Dermis blood vessel endothelial cell (primary cell): ENCODE measurements at regions not wholly inside any gene's neighbourhood (a gene's known extent, or its start where the extent isn't known, plus 50 kb on each side); places are given as distances from the start of the nearest gene placed in this dataset.

Source experiments
- DNase-seq: peaks from one replicate; pipeline ENCODE4 v3.0.0; 2010

DNA sequence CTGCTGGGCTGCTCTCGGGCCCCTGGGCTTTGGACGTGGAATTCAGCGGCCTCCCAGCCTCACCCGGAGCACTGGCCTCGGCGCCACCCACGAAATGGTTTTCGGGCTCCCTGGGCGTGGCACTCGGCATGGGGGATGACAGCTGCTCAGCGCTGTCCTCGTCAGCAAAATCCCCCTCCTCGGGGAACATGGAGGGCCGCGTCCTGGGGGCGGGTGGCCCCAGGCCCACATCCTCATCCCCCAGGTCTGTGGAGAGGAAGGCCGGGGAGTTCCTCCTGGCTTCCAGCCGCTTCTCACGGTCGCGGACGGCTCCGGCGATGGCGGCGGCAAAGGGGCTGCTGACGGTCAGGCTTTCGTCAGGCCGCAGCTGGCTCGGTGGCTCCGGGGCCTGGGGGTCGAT is 88.4 kb downstream of the CTTN start:
- DNase-seq, result no peak

DNA sequence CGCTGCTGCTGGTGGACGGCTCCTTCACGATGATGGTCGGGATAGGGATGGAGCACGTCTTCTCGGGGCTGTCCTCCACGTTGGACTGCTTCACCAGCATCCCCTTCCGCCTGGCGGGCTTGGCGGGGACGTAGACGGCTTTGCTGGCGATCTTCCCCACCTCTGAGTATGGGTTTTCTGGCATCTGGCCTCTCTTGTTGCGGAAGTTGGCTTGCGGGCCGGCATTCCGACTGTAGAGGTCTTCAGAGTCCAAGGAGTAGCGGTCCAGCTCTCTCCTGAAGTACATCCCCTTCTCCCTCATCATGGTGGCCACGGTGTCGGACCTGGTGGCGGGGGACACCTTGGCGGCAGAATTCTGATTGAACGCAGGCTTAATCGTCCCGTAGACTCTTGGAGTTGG is 88.8 kb downstream of the CTTN start:
- DNase-seq, result no peak

DNA sequence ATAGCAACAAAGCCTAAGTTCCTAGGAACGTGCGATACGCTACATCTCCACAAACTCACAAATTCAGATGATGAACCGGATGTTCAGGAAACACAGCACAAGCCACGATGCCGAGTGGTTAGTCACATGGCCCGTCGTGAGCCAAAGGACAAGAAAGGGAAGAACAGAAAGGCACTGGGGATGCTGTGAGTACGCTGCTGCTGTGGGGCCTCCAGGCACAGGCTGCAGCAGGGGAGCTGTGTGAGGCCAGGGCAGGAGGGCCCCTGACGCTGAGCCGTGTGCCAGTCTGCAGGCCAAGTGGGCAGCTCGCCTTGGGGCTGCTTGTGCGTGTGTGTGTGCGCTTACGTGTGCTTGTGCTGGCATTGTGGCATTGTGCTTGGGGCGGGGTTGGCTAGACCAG is 89.4 kb downstream of the CTTN start:
- no peak for DNase-seq

DNA sequence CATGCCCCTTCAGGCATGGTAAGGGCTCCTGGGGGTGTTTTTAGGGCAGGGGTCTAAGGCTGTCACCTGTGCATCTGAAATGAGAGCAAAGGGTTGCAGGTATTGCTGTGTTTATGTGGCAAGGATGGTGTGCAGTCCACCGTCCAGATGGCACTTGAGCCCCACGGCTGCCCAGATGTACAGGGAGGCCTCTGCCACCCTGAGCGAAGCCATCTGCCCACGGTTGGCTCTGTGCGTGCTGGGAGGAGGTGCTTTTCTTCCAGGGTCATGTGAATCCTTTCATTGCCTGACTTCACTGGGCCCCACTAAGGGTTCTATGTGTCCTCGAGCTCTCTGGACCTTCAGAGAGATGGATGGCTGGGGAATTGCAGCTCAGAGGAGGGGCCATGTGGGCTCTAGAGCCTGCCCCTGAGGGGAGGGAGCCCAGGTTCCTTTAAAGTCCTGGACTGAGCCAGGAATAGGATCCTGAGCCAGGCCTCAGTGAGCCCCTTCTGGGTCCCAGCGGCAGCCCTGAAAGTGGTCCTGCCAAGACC is 89.9 kb downstream of the CTTN start:
- DNase-seq, result no peak

DNA sequence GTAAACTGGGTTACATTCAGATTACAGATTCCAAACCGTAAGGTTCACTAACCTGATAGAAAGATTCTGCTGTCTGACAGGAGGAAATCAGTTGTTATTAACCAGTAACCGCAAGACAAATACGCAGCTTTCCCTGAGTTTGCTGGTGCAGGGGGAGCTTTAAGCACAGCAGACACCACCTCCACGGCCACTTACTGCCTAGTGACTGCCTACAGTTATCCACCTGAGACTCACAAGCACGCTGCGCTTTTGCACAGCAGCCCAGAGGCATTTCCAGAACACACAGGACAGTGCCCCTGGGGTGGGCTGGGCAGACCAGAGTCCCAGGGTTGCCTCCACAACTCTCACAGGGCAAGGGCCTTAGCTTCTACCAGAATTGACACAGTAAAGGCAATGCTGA is 90.9 kb downstream of the CTTN start:
- DNase-seq, result no peak

DNA sequence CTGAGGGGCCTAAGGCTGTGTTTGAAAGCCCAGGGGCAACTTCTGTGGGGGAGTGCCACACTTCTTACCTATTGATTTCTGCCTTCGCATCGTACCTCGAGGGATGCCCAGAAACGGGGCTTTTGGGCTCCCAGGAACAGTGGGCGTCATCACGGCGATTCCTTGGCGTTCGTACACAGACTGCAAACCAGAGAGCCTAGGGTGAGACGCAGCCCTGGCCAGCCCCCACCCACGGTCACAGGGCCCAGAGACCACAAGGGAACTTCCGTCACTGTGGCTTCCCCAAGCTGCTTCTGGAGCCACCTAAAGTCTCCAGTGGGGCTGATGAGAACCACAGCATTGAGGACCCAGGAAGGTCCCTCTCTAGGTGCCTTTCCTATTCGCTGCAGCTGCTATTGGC is 91.9 kb downstream of the CTTN start:
- DNase-seq, result no peak

DNA sequence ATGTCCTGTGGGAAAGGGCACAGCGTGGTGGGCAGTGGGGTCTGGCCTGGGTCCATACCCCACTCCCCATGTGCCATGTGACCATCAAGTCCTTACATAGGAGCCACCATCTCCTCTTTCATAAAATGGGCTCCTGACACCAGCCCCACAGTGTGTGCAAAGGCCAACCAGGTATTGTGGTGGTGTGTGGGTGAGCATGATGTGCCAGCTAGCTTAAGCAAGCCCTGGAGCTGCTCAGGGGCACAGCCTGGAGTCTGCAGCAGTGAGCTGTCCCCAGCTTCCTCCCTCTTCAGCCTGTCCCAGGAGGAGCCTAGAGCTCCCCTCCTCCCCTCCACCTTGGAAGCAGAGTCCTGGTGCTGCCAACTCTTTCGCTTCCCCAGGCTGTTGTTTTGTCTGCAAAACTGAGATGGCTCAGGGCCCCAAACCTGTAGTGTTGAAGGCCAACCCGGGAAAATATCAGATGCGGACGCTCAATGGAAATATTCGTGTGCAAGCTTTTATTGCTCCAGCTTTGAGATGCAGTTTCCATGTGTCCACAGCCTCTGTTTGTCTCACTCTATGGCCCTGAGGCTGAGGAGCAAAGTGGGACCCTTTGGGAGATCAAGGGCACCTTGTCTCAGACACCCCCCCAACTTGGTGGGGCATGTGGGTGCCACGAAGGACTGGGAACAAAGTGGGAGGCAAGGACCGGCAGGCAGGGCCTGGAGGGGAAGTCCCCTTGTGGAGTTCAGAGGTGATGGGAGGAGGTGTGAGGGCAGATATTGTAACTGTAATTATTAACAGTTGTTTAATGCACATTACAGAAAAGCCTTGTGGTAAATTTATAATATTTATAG is 92.6 kb downstream of the CTTN start:
- DNase-seq, result no peak

DNA sequence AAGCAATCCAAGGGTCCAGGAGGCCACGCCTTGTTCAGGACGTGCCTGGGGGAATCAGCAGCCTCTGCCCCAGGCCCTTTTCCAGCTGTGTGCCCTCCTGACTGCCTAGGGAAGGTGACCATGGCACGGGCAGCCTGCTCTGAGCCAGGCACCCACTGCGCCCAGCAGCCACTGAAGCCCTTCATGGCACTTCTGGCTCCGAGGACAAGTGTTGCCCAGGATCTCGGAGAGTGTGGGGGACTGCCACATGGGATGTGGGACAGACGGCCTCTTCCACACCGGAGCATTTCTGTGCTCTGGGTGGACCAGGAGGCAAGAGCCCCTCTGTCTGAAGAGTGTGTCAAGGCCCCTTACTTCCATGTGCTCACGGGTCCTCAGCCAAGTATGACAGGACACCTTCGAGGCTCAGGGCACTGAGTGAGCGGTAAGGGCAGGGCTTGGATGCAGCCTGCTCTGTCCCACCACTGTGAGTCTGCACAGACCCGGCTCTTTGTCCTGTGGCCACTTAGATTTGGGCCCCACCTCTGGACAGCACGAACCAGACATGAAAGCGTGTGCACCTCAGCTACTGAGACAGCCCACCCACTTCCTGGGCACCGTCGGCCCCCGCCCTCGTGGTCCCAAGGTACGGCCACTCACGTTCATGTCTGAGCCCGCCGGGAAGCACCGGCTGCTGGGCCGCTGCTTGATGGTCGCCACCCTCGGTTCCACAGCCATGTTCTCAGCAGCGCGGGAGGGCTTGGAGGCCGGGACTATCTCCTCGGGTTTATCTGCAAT is 93.6 kb downstream of the CTTN start:
- DNase-seq, result no peak

DNA sequence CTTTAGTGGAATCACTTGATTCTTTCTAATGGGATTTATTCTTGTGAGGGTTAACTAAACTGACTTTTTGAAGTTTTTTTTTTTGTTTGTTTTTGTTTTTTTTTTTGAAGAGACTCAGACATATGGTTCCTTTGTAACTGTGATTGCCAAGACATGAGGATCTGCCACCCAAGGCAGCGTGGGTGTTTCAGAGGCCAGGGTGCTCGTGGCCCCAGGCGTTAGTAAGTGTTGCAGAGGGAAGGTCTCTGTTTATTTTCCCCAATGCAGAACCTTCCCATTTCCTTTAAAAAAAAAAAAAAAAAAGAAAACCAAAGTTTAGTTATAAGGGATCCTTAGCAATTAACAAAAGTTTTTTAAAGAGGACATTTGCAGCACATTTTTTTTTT is 94.8 kb downstream of the CTTN start:
- no peak for DNase-seq

DNA sequence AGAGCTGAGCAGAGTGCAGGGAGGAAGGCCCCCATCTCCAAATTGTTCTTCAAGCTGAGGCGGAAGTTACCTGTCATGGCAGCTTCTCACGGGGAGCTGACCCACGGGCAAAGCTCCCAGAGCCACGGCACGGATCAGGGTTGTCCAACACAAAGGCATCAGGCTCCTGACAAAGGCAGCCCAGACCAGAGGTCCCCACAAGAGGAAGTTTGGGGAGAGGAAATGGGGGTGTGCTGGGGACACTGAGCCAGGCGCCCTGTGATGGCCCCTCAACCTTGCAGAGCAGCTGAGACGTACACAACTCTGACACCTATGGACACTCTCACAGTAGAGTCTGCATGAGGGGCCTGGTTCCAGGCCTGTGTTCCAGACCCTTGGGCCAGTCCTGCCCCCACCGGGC is 95.6 kb downstream of the CTTN start:
- no peak for DNase-seq

DNA sequence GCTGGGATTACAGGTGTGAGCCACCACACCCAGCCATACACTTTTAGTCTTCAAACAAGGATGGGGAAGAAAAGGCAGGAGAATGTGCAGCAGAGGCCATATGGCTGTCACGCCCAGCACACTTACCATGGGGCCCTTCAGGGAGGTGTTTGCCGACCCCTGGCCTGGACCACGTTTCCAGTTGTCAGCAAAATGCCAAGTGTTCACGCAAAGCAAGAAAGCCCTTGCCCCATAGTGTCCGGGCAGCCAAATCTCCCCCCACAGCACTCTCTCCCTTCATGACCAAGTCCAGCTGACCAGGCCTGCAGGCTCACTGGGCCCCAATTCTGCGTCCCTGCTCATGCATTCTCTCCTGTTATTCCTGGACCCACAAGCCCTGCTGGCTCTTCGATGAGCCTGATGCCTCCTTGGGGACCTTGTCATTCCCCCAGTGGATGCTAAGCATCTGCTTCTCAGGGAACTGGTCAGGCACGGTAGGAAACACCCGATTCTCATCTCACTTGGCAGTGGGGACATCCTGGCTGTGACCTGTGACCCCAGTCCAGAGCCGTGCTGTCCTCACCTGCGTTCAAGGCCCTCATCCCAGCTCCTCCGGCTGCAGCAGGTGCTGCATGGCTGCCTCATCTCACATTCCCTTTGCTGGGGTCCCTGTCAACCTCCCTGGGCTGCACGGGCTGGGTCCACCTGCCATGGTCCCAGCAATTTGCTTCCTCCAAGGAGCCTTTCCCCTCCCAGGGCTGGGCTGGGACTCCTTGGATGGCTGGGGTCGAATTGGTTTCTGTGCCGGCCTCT is 96.4 kb downstream of the CTTN start:
- no peak for DNase-seq

DNA sequence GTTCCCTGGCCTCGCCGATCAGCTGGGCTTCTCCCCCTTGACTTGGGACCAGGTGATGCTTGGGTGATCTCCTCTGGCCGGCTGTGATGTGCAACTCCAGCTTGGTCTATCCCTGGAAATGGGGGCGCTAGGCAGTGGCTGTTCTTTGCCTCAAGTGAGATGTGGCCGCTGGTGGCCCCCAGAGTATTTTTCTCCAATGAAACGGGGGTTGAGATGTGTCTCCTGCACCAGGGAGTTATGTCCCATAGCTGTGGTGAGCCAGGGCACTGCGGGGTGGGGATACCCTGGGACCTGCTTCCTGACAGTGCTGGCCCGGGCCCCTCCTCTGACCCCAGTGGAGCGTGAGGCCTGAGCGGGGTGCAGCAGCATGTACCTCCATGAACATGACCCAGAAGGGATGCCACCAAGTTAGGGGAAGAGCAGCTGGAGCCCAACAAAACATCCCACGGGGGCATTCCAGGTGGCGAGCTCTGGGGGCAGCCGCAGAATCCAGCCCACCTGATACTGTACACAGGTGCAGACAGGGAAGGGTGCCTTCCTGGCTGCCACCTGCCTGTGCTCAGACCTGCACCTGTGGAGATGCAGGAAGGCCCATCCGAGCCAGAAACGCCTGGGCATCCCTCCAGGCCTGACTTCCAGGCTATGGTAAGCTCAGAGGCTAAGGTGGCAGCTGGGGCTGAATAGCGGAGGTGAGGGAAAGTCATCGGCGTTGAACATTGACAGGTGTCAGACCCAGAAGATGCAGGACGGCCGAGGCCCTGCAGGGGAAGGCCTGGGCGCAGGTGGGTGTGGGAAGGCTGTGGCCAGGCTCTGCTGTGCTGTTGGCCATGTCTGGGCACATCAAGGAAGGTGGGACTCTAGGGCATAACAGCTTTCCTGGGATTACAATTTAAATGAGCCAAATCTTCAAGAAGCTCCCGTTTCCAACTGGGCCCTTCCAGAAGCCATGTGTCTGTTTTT is 97.3 kb downstream of the CTTN start:
- no peak for DNase-seq

DNA sequence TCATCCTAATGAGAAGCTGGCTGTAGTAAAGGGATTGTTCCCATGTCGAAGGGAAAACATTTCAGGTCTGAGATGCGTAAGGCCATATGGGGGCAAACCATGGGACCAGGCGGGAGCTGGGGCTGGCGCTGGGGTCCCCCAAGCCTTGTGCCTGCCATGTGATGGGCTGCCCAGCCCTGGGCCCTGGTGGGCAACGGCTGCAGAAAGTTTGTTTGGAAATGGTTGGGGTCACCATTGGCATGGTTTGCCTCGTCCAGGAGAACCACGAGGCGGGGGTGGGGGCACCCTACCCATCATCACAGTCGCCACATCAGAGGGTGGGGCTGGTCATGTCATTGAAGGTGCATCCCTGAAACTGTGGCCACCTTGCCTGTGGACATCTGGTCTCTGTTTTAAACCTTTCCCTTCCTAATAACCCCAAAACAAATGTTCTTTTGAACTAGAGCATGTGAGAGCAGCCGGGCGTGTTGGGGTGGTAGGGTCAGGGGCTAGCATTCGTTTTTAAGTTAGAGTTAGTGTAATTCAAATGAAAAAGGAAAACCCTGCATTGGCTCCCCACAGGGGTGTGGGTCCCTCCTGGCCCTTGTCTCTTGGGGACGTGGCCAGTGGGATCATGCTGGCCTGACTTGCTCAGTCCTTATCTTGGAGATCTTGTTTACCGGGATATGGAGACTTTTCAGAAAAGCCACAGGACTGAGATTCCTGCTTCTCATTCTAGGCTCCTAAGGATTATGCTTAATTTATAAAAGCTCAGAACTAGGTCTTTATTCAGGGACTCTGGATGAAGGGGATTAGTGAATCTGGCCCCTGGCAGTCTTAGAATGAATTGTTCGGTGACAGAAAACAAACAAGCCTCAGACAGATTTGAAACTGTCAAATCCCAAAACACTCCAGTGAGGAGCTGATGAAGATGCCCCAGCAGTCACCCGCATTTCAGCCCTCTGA is 98.5 kb downstream of the CTTN start:
- no peak for DNase-seq

DNA sequence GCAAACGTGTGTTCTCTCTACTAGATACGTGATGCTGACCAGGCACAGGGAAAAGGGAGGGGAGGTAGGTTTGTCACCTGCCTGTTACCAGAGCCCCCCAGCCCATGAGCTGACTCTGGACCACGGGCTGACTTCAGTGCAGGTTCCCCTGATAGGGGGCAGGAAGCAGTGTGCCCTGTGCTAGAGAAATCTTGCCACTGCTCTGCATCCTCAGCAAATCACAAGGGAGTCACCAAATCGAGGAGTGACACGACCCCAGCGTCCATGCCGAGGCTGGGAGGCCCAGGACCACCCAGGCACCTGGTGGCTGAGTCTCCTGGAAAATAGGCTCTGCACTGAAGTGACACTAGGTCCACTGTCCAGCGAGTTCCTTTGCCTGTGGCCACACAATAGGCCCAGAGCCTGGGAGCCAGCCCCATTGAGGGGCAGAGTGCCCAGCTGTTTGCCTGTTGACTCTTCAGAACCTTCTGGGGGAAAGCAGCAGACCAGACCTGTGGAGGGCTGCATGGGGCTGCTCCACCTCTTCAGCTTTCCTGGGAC is 99.3 kb downstream of the CTTN start:
- no peak for DNase-seq

DNA sequence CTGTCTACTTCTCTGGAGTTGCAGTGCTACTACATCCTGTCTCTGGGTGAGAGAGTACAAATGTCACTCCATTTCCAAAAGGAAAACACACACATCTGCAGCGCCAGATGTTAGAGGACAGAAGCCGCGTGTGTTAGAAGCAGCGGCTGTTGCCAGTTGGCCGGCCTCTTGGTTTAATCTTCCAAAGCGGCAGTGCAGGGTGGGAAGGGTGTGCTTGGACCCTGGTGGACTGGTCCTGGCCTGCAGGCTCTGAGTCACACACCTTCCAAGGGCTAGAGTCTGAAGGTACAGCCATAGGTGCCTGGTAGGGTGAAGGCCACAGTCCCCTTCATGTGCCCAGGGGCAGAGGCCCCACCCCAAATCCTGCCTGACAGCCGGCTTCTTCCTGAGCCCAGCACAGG is 99.8 kb downstream of the CTTN start:
- no peak for DNase-seq

DNA sequence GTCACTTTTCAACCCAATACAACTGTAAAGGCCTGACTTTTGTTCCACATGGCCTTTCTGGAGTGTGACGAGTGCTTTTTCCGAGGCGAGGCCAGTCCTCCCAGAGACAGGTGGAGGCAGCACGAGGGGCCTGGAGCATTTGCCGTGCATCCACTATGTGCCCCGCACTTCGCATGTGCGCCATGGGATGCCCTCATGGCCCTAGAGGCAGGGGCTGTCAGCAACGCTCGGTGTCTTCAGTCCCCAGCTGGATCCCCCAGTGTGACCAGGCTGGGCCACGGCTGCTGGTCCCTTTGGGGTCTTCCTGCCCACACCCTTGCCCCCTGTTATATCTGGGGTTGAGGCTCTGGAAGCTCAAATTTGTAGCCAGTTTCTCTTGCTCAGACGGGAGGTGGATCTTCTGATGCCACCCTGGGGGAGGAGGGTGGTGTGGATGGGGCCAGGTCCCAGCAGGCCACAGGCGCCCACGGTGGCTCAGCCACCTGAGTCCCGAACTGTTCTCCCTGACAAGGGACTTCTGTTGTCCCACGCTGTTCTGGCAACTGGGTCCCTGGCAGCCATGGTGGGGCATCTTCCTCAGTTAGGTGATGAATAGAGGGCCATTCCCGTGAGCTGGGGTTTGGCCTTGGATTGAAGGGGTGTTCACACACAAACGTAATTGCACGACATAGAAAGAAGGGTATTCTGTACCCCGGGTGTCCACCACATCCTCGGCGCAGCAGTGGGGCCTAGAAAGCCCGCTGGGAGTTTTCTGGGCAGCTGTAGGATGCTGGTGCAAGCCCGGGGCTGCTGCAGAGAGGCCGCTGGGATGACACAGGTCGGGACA is 100.9 kb downstream of the CTTN start:
- no peak for DNase-seq

DNA sequence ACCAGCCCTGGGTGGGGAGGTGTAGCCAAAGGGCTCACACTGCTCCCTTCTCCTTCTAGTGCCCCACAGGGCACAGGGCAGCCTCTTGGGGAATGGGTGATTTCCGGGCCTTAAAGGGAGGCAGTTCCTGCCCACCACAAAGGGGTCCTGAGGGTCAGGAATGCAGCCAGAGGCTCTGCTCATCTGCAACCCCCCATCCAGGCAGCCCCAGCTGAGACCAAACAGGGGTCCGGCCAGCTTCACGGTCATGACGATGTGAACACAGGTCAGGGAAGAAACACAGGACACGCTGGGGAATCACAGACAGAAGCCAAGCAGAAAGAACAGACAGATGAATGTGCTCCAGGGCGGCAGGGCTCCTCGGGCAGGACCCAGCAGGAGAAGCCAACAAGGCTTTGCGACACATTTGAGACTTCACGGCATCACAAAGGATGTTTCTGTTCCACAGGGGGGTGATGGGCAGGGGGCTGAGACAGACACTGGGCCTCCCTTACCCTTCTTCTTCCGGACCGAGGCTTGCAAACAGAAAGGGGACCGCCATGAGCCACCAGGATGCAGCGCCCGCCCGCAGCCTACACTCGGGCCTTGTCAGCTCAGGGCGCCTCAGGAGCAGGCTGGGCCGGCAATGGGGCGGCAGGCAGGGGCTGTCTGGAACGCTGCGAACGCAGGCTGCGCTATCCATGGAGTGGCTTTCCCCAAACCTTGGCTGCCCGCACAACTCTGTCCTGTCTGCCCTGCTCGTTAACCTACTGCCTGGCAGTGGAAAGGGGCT is 101.9 kb downstream of the CTTN start:
- DNase-seq, result no peak

DNA sequence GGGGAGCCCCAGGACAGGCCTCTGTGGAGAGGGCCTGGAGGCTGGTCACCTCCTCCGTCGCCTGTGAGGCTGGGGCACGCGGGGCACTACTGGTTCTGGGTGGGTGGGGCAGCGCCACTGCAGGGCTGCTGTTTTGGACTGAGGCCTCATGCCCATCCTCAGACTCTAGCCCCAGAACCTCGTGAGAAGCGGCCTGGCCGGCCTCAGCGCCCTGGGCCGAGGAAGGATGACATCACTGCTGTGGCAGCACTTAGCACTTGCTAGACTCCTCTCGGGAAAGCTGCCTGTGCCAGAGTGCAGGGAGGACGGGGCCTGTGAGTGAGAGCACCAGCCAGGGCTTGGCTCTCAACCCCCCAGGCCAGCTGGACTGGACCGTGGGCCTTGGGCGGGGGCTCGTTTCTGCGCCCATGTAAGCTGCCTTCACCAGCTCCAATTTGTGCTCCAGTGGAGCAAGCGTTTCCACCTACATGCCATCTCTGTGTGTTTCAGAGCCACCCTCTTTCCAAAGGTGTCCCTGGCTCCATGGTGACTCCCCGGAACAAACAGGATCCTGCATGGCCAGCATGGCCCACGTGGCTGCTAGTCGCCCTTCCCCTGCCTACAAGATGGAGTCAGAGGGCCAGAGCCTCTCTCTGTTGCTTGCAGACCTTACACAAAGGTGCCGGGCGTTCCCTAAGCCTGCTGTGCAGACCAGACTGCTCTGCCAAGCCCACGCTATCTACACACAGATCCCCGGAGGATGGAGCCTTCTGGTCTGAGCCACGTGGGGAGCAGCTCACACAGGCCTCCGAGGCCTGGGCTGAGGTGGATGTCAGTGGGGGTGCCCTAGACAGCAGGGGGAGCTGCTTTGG is 102.9 kb downstream of the CTTN start:
- no peak for DNase-seq
